GM21390 (cell line): ENCODE measurements at regions not wholly inside any gene's neighbourhood (a gene's known extent, or its start where the extent isn't known, plus 50 kb on each side); places are given as distances from the start of the nearest gene placed in this dataset.

Source experiments
- ATAC-seq: cut with Tn5 transposase; IDR thresholded peaks from one replicate; pipeline ENCODE4 v1.9.1; 2021; ENCODE audit not compliant: unreplicated experiment

DNA sequence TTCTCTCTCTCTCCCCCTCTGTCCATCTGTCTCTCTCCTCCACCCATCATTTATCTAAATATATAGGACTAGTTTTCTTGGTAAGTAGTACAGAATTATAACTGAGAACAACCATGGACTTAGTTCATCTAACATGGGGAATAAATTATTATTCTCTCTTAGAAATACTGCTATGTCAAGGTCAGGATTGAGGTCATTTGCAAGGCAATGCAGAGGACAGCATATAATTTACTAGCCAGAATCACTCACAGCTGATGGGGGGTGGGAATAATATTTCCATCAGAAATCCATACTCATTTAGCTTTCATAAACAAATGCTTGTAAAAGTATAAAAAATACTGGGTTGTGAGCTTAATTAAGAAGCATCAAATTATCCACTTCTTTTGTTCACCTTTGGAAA is 553.9 kb upstream of the POU3F2 start:
- ATAC-seq, result no peak

DNA sequence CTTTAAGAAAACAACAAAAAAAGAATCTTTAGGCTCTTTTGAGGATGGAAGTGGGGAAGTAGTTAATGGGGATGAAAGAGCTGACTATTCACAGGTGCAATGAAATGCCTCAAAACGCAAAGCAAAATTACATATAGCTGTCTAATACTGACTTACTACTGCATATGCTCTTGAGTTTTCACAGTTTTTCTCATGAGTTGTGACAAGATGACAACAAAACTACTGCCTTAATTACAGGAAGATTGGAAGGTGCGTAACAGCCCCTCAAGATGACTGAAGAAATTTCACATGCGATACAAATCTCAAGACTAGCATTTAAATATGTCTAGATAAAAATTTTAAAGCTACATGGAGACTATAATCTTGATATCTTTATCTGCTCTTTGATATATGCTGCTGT is 547.8 kb upstream of the POU3F2 start:
- no peak for ATAC-seq

GRCh38 chr6:98287876-98288275 is 546.5 kb upstream of the POU3F2 start:
- ATAC-seq, result no peak

DNA sequence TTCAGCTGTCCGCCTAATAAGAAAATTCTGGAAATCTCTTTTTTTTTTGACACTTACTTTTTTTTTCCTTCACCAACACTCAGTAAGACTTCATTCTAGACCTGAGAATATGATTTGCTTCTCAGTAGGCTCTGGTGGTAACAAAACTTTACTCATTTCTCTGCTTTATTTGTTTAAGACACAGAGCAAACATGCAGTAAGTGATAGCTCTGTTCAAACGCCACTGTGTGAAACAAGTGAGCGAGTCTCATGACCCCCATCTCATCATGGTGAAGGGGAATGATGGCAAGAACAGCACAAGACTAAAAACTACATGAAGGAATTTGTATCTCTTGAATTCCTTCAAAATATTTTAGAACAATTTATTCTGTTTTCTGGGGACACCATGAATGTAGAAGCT is 541.6 kb upstream of the POU3F2 start:
- ATAC-seq, result no peak

DNA sequence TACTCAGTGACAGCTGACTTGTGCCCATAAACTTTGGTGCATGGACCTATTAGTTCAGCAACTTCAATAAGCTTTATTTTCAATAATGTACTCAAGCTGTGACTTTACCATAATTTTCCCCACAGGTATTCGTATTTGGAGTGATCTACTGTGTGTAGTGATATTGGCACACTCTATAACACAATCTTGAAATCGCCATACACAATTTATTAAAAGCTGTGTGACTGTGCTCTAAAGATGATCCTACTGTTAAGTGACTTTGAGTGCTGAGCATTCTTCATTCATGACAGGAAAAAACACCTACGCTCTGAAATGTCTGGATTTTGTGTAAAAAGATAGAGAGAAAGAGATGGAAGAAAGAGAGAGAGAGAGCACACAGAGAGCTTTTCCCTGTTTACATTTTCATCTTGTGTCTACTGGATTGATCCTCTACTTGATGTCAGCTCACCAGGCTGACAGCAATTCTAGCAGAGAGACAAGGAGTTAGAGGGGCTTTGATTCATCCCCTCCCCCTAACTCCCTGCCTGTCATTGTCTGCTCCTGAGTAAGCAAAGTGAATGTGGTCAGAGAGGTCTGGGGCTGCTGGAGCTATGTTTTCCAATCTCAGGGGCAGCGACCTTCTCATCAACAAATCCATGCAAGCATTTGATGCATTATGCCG is 538.7 kb upstream of the POU3F2 start:
- ATAC-seq, result no peak

DNA sequence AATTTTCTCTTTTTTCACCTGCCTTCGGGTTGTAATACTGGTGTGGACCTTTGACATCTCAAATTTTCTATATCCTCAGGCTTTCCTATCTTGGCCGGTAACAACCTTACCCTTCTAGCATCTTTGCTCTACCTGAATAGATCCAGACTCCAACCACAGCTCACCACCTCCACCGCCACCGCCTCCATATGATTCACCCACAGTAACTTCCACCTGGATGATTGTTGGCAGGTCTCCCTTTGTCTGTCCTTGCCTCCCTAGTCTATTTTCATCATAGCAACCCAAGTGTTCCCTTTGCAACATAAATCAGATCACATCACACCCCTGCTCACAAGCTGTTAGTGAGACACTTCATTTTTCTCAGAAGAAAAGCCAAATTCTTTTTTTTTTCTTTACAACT is 525.8 kb upstream of the POU3F2 start:
- ATAC-seq, result no peak

GRCh38 chr6:98310443-98310842 is 523.9 kb upstream of the POU3F2 start:
- ATAC-seq, result no peak

GRCh38 chr6:98323605-98324004 is 510.8 kb upstream of the POU3F2 start:
- ATAC-seq, result peak; percentile 79

DNA sequence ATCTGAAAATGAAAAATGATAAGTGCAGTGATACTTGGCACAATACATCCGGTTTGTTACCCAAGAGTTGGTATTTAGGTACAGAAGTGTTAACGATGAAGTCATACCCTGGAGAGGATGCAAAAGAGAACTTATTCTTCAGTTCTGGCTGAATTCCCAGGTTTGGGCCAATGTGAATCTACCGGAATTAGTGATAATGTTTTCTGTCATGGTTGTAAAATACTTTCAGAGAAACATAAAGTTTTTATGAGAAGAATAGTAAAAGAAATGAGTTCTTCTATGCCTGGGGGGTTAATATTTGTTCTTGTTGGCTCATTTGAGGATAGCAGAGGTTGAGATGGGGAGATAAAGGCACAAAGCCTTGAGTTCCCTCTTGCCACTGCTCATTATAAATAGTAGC is 509.9 kb upstream of the POU3F2 start:
- no peak for ATAC-seq

DNA sequence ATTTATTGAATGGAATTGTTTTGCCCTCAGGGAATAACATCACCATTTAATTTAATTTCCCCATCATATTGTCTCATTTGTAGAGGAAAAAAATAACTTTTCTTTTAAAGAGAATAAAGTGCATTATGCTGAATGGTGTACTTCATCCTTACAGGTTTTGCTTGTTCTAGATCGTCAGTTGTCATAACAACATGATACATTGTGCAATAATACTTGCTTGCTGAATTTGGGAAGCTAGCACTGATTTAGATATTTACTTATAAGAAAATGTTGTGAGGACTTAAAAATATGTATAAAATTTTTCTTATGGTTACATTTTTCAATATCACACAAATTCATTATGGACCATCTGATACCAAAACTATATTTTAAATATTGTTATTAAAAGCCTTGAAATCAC is 509.0 kb upstream of the POU3F2 start:
- ATAC-seq, result no peak

DNA sequence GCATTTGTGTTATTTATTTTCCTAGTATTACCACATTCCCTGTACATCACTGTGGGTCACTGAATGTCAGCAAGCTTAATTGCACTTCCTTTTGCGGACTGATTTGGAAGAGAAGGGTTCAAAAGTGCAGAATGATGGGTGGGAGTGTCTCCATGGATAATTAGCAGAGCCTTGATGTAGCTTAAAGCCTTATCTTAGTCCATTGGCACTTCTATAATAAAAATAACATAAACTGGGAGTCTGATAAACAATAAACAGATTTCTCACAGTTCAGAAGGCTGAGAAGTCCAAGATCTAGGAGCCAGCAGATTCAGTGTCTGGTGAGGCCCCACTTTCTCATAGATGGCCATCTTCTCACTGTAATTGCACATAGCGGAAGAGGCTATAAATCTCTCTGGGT is 501.1 kb upstream of the POU3F2 start:
- ATAC-seq, result no peak

- no peak for ATAC-seq
Observed at GRCh38 chr6:98335594-98335993, 498.8 kb upstream of the POU3F2 start.

DNA sequence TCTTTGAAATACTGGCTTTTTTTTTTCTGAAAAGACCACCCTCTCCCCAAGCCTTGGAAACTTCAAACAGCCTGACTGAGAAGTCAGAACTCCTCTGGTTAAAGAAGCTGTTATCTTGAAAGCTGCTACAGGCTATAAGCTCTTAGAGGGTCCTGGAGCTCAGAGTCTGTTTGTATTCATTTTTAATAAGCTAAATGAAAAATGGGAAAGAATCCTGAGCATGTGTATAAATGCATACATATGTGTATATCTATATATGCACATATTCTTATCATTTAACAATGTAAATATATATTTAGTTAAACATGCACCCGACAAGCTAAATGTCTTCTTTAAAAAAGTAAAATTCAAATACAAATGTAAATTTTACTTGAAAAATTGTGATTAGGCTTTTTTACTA is 494.9 kb upstream of the POU3F2 start:
- no peak for ATAC-seq

DNA sequence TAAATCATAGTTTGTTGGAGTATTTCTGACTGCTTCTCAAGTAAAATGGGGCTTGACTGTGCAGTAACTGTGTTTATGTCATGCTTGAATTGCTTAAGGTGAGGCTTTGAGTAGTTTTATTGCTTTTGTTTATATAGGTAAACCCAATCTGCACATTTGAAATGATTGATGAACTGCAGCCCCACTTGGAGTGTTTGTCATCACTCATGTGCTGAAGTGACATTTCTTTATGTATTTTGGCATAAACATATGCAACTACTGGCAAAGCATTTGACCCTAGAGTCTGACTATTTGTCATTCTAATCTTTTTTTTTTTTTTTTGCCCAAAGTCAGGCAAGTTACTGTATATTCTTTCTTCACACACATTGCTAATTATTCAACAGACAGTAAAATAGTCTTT is 491.4 kb upstream of the POU3F2 start:
- ATAC-seq, result no peak

GRCh38 chr6:98343797-98344196 is 490.6 kb upstream of the POU3F2 start:
- ATAC-seq, result no peak

DNA sequence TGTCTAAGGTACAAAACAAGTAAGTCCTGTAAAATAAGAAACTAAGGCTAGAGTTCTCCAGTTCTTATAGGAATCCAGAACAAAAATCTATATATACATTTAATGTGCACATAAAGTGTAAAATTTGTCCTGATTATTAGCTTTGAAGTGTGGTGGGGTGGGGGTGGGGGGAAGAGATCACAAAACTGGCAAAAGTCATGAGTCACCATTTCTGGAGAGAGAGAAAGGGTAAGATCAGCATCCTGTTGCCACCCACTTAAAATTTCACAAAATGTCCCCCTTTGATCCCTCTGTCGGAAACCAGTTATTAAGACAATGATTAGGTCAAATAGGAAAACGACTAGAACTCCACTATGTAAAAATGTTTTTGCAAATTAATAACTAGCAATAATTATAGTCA is 482.0 kb upstream of the POU3F2 start:
- ATAC-seq, result no peak

DNA sequence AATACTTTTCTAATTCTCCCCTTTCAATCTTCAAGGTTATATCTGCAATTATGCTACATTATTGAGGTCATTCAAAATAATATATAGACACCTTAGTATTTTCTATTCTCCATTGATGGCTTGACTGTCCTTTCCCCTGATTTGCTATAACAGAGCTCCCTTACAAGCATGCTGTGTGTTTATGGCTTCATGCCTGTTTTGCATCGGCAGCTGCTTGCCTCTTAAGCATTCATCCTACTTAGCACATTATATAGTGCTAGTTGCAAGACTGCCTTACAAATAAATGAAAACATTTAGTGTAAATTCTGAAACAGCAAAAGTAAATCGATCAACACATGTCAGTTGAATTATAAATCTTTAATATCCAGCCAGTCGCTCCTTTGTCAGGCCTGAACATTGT is 476.2 kb upstream of the POU3F2 start:
- ATAC-seq, result no peak

DNA sequence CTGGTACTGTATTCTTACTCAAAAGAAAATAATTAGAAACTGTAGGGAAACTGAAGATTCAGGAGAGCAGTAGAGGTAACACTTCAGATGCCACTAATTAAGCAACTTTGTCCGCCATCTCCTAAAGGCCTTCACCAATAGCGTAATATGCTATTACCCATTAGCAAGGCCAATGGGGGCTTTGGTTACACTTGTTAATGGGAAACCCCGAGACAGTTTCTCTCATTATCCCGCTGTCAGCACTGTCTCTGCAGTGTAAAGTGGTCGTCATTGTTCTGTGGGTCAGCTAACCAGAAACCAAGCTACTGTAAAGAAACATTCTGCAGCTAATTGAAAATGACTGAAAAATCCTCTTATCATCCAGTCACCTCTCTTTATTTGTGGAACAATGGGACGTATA is 468.0 kb upstream of the POU3F2 start:
- no peak for ATAC-seq

DNA sequence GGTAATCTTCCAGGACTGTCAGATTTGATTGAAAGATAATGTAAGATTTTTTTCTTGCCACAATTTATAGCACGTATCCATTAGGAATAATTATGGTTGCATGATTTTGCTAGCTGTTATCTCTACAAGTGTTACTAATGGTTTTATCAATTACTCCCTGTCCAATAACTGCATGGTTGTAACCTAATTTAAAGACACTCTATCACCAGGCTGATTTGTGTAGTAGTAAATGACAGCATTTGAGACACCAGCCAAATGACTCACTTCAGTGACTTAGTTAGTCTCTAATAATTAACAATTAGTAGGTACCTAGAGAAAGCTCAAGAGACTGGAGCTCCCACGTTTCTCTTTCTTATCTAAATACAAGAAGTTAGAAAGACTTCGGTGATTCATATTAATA is 453.8 kb upstream of the POU3F2 start:
- ATAC-seq, result no peak

- no peak for ATAC-seq
Observed at GRCh38 chr6:98382246-98382645, 452.1 kb upstream of the POU3F2 start.

DNA sequence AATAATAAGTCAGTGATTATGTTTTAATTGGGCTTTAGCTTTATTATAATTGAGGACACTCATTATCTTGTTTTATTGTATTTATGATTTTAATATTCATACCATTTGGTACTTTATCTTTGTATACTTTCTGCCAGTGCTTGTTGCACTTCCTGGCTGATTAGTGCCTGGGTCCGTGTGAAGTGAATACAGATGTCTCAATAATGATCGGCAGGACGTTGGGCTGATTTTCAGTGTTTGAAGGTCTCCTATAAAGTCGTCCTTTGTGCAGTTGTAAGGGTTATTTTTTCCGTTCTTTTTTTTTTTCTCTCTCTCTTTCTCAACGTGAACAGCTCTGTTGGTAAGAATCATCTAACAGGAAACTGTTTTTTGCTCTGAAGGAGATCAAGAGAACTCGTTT is 450.0 kb upstream of the POU3F2 start:
- no peak for ATAC-seq

DNA sequence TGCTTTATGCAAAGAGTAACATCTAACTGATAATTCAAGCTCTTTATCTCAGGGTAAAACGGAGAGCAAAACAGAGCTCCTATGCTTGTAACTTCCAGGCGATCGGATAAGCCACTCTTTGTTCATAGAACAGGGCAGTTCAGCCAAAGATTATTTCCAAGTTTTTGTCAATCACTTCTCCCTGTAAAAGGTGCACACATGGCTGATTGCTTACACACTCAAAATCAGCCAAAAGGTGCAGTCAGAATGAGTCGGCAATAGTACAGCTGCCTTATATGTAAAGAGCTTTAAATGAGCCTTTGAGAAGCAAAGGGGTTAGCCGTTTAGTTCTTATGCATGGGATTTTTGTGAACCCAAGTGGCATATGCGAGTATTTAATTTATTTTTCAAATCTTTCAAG is 449.6 kb upstream of the POU3F2 start:
- ATAC-seq, result no peak

GRCh38 chr6:98395610-98396166 is 438.7 kb upstream of the POU3F2 start:
- ATAC-seq, result no peak
